BJ (cell line): ENCODE measurements at regions not wholly inside any gene's neighbourhood (a gene's known extent, or its start where the extent isn't known, plus 50 kb on each side); places are given as distances from the start of the nearest gene placed in this dataset.

Source experiments
- CTCF ChIA-PET: fragments of 350-600 bp; formaldehyde crosslinking; extraction: SDS; loops from one replicate; lab custom pipeline; 2021; ENCODE audit warnings: antibody characterized with exemption, inconsistent platforms; lab: Yijun Ruan, JAX
- POLR2A ChIA-PET: fragments of 300-600 bp; sonication (Branson Sonifier 250); formaldehyde crosslinking; extraction: SDS; loops from one replicate; lab custom pipeline; 2021; ENCODE audit warnings: antibody characterized with exemption; lab: Charles Lee
- DNase-seq: peaks from one replicate; pipeline ENCODE4 v3.0.0-alpha.2; 2011; ENCODE audit warnings: low read depth
- H3K27me3 ChIP-seq: 2 replicates; pipeline ENCODE4 v1.6.0; 2011; ENCODE audit warnings: low read length; ENCODE audit not compliant: control insufficient read depth, insufficient read depth
- H3K36me3 ChIP-seq: 2 replicates; pipeline ENCODE4 v1.5.1; 2011; ENCODE audit warnings: low read length; ENCODE audit not compliant: control insufficient read depth, insufficient read depth
- H3K4me3 ChIP-seq: 2 replicates; pipeline ENCODE4 v1.5.1; 2011; ENCODE audit warnings: low read depth, mild to moderate bottlenecking, control low read depth, low read length
- CTCF ChIP-seq: IDR thresholded peaks from 2 replicates; pipeline ENCODE4 v1.5.1; 2011; ENCODE audit warnings: low read depth, mild to moderate bottlenecking, control low read depth, inconsistent platforms, low read length, moderate library complexity; ENCODE audit not compliant: insufficient read depth

GRCh38 chr11:106187860-106188456 lies 110.5 kb downstream of the AASDHPPT start:
- H3K36me3 ChIP-seq = no peaks in the 10 kb centered on the region
- CTCF ChIA-PET = no interaction called here
- H3K27me3 ChIP-seq = no peaks in the 10 kb centered on the region
- no peak overlapping the region for H3K4me3 ChIP-seq
- TF ChIP-seq CTCF = no peak
- DNase-seq = no peak
- POLR2A ChIA-PET = no interaction called here

- no peak for TF ChIP-seq CTCF
- DNase-seq = no peak
- CTCF ChIA-PET = no interaction called here
- Histone ChIP-seq H3K4me3 (no peak overlapping the region), H3K27me3 (no peaks in the 10 kb centered on the region), H3K36me3 (no peaks in the 10 kb centered on the region)
- POLR2A ChIA-PET = no interaction called here
Observed at GRCh38 chr11:106193956-106194355, 116.5 kb downstream of the AASDHPPT start.

- no peak for DNase-seq
- Histone ChIP-seq H3K36me3 (no peaks in the 10 kb centered on the region), H3K4me3 (no peak overlapping the region), H3K27me3 (no peaks in the 10 kb centered on the region)
- TF ChIP-seq CTCF = no peak
- ChIA-PET CTCF (interaction anchor here (1.3 kb wide), 1 partner anchor 14 kb away, joined by 3 read pairs; no protein-coding TSS in a partner anchor), POLR2A (no interaction called here)
Observed at GRCh38 chr11:106197438-106197837, 120.0 kb downstream of the AASDHPPT start.

- no peak overlapping the region for H3K4me3 ChIP-seq
- no peaks in the 10 kb centered on the region for H3K27me3 ChIP-seq
- DNase-seq = no peak
- ChIA-PET POLR2A (no interaction called here), CTCF (interaction anchor here (0.9 kb wide), 1 partner anchor 112 kb away, joined by 3 read pairs; no protein-coding TSS in a partner anchor)
- H3K36me3 ChIP-seq = no peaks in the 10 kb centered on the region
- TF ChIP-seq CTCF = no peak
Observed at GRCh38 chr11:106202935-106203620, 125.6 kb downstream of the AASDHPPT start.

GRCh38 chr11:106208760-106209159 lies 131.3 kb downstream of the AASDHPPT start:
- Histone ChIP-seq H3K27me3 (no peaks in the 10 kb centered on the region), H3K36me3 (no peaks in the 10 kb centered on the region), H3K4me3 (no peak overlapping the region)
- POLR2A ChIA-PET = no interaction called here
- no peak for DNase-seq
- CTCF ChIA-PET = interaction anchor here (1.0 kb wide), 1 partner anchor 18 kb away, joined by 3 read pairs; no protein-coding TSS in a partner anchor
- no peak for TF ChIP-seq CTCF
